ENCODE measurements at regions not wholly inside any gene's neighbourhood (a gene's known extent, or its start where the extent isn't known, plus 50 kb on each side); places are given as distances from the start of the nearest gene placed in this dataset.

DNA sequence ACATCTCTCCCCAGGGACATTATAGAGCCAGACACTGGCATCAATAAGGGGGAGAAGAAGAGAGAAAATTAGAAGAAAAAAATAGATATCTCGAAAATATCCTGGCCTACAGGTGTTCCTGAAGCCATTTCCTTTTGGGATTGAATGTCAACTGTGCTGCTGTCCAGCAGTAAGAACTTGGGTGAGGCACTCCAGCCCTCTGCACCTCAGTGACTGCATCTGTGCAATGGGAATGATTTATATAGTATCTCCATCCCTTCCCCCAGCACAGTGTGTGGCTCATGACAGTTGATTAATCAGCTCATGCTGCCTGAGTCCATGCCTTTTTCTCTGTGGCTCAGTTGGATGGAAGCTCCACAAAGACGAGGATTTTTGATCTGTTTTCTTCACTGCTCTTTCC is 74.1 kb upstream of the TINAGL1 start:
- Histone ChIP-seq H3K9me3 (ENCODE audit: control insufficient read depth, insufficient read depth, low read depth, low read length) (no peaks in the 10 kb centered on the region), H3K27ac (ENCODE audit: low read depth, low read length) (no peak overlapping the region), H3K9ac (ENCODE audit: low read length) (no peak overlapping the region), H3K4me1 (ENCODE audit: control insufficient read depth, insufficient read depth, low read length) (peaks cover 23% of the 10 kb centered on the region), H3K27me3 (ENCODE audit: control insufficient read depth, insufficient read depth, low read length) (no peaks in the 10 kb centered on the region), H3K36me3 (ENCODE audit: control insufficient read depth, insufficient read depth, low read length) (no peaks in the 10 kb centered on the region), H3K4me3 (ENCODE audit: low read depth, low read length) (no peak overlapping the region)

DNA sequence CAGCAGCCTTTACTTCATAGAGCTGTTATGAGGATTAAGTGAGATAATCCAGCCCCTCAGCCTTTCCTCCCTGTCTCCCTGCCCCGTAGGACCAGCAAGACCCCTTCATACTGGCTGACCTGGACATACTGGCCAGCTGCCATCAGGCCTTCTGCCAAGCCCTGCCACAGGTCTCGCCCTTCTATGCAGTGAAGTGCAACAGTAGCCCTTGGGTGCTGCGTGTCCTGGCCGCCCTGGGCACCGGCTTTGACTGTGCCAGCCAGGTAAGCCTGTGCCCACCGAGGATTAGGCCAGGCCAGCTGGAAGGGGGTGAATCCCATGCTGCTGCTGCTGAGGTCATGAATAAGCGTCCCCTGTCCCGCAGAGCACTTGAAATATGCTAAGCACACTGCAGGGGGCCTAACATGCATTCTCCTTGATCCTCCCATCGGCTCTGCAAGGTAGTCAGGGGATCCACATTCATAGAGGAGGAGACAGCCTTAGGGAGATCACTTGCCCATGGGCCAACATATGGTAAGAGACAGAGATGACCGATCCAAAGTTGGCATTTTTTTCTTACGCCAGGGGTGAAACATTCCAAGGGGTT is 73.3 kb upstream of the TINAGL1 start:
- H3K27ac ChIP-seq (ENCODE audit: low read depth, low read length): no peak overlapping the region
- no peaks in the 10 kb centered on the region for H3K9me3 ChIP-seq (ENCODE audit: control insufficient read depth, insufficient read depth, low read depth, low read length)
- H3K36me3 ChIP-seq (ENCODE audit: control insufficient read depth, insufficient read depth, low read length): no peaks in the 10 kb centered on the region
- peak overlapping the region; percentile 29 for H3K4me3 ChIP-seq (ENCODE audit: low read depth, low read length)
- peaks cover 27% of the 10 kb centered on the region for H3K4me1 ChIP-seq (ENCODE audit: control insufficient read depth, insufficient read depth, low read length)
- peak overlapping the region; percentile 47 for H3K9ac ChIP-seq (ENCODE audit: low read length)
- H3K27me3 ChIP-seq (ENCODE audit: control insufficient read depth, insufficient read depth, low read length): no peaks in the 10 kb centered on the region

DNA sequence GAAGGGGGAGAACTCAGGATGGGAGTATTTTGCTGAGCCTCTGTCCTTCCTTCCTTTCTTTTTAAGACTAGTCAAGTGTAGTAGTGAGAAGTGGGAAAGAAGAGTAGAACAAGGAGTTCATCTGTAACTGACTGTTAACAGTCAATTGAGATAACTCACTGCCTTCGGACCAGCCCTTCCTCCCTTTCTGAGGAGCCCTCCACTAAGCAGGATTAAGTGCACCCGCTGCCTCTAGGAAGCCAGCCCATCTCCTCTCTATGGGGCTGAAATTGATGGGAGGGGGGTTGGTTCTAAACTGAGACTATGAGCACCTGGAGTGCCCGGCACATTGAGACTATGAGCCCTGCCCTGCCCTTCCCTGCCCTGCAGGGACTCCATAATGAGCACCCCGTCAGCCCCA is 72.7 kb upstream of the TINAGL1 start:
- H3K27me3 ChIP-seq (ENCODE audit: control insufficient read depth, insufficient read depth, low read length): no peaks in the 10 kb centered on the region
- no peaks in the 10 kb centered on the region for H3K36me3 ChIP-seq (ENCODE audit: control insufficient read depth, insufficient read depth, low read length)
- no peaks in the 10 kb centered on the region for H3K9me3 ChIP-seq (ENCODE audit: control insufficient read depth, insufficient read depth, low read depth, low read length)
- peaks cover 29% of the 10 kb centered on the region for H3K4me1 ChIP-seq (ENCODE audit: control insufficient read depth, insufficient read depth, low read length)
- peak overlapping the region; percentile 0 for H3K9ac ChIP-seq (ENCODE audit: low read length)
- peak overlapping the region; percentile 29 for H3K4me3 ChIP-seq (ENCODE audit: low read depth, low read length)
- H3K27ac ChIP-seq (ENCODE audit: low read depth, low read length): no peak overlapping the region

- Histone ChIP-seq H3K27me3 (ENCODE audit: control insufficient read depth, insufficient read depth, low read length) (no peaks in the 10 kb centered on the region), H3K9ac (ENCODE audit: low read length) (no peak overlapping the region), H3K4me1 (ENCODE audit: control insufficient read depth, insufficient read depth, low read length) (peaks cover 29% of the 10 kb centered on the region)
Measured at GRCh38 chr1:31504001-31504400, 72.3 kb upstream of the TINAGL1 start.

DNA sequence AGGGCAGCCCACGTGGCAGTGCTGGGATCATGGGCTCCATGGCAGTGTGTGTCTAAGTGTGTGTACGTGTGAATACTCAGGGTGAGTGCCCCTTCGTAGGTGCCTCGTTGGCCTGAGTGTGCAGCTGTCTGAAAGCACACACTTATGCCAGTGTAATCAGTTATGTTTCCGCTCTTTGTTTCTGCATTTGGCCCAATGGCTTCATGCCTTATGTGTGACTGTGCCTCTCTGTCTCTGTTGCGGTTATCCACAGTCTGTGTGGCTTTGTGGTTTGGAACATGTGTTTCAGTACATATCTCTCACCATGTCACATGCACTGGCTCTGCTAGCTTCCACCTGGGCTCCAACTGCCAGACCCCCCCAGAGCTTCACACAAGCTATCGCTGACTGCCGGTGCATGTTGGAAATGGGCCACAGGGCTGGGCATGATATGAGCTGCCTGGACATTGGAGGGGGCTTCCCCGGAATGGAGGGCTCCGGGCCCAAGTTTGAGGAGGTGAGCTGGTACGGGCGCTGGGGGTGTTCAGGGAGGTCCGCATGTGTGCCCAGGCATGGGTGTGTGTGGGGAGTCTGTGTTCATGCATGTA is 70.3 kb upstream of the TINAGL1 start:
- Histone ChIP-seq H3K9ac (ENCODE audit: low read length) (no peak overlapping the region), H3K36me3 (ENCODE audit: control insufficient read depth, insufficient read depth, low read length) (no peaks in the 10 kb centered on the region), H3K27me3 (ENCODE audit: control insufficient read depth, insufficient read depth, low read length) (no peaks in the 10 kb centered on the region), H3K4me1 (ENCODE audit: control insufficient read depth, insufficient read depth, low read length) (peaks cover 32% of the 10 kb centered on the region), H3K9me3 (ENCODE audit: control insufficient read depth, insufficient read depth, low read depth, low read length) (no peaks in the 10 kb centered on the region), H3K4me3 (ENCODE audit: low read depth, low read length) (no peak overlapping the region), H3K27ac (ENCODE audit: low read depth, low read length) (no peak overlapping the region)

More at GRCh38 chr1:31504001-31504400, 72.3 kb upstream of the TINAGL1 start:
- Histone ChIP-seq H3K36me3 (ENCODE audit: control insufficient read depth, insufficient read depth, low read length) (no peaks in the 10 kb centered on the region), H3K9me3 (ENCODE audit: control insufficient read depth, insufficient read depth, low read depth, low read length) (no peaks in the 10 kb centered on the region), H3K27ac (ENCODE audit: low read depth, low read length) (no peak overlapping the region), H3K4me3 (ENCODE audit: low read depth, low read length) (no peak overlapping the region)

DNA sequence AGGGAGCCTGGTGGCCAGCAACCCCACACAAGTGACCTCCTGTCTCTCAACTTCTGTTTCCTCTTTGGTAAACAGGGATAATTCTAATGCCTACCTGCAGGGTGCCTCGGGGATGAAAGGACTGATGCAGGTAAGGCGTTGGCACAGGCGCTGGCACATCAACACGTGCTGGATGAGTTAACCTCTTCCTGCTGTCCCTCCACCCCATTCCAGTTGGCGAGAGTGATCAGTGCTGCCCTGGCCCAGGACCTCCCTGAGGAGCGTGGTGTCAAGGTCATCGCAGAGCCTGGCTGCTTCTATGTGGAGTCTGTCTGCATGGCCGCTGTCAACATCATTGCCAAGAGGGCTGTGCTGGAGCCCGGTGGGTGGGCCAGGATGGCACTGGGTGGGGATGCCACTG is 69.1 kb upstream of the TINAGL1 start:
- Histone ChIP-seq H3K36me3 (ENCODE audit: control insufficient read depth, insufficient read depth, low read length) (no peaks in the 10 kb centered on the region), H3K27me3 (ENCODE audit: control insufficient read depth, insufficient read depth, low read length) (no peaks in the 10 kb centered on the region), H3K27ac (ENCODE audit: low read depth, low read length) (no peak overlapping the region), H3K4me3 (ENCODE audit: low read depth, low read length) (no peak overlapping the region), H3K9me3 (ENCODE audit: control insufficient read depth, insufficient read depth, low read depth, low read length) (no peaks in the 10 kb centered on the region), H3K9ac (ENCODE audit: low read length) (no peak overlapping the region), H3K4me1 (ENCODE audit: control insufficient read depth, insufficient read depth, low read length) (peaks cover 37% of the 10 kb centered on the region)

DNA sequence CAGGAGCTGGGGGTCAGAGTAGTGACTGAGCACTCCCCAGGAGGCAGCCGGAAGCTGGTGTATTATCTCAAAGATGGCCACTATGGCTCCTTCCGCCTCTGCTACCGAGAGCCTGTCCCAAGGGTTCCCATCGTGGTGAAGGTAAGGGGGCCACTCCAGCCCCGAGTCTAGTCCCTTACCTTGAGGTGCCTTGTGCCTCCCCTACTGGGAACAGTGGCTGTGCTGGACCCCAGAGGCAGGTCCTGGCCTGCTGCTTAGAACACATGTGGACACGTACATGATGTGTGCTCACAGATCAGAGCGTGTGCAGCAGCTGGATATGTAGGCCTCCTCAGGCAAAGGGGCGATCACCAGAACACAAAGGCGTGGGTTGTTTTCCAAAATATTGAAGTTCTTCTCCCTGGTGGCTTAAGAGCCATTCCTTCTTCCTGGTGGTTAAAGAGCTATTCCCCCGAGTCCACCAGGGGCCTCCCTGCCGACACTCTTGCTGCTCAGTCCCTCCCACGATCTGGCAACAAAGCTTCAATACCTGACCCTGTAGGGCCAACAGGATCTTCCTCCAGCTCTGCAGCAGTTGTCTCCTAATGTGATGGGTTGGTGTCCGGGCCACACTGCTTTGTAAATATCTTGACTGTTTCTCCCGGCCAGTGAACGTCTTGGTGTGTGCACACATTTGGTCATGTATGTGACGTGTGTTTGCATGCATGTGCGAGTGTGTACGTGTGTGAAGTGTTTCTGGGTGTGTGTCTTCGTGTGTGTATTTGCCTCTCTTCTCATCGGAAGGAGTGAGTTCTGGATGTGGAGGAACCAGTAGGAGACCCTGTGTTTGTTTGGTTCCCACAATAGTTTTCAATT is 68.4 kb upstream of the TINAGL1 start:
- Histone ChIP-seq H3K27ac (ENCODE audit: low read depth, low read length) (no peak overlapping the region), H3K36me3 (ENCODE audit: control insufficient read depth, insufficient read depth, low read length) (no peaks in the 10 kb centered on the region), H3K9me3 (ENCODE audit: control insufficient read depth, insufficient read depth, low read depth, low read length) (no peaks in the 10 kb centered on the region), H3K27me3 (ENCODE audit: control insufficient read depth, insufficient read depth, low read length) (no peaks in the 10 kb centered on the region), H3K4me3 (ENCODE audit: low read depth, low read length) (no peak overlapping the region), H3K4me1 (ENCODE audit: control insufficient read depth, insufficient read depth, low read length) (peaks cover 33% of the 10 kb centered on the region), H3K9ac (ENCODE audit: low read length) (no peak overlapping the region)

GRCh38 chr1:31509124-31510072 is 66.9 kb upstream of the TINAGL1 start:
- Histone ChIP-seq H3K9me3 (ENCODE audit: control insufficient read depth, insufficient read depth, low read depth, low read length) (no peaks in the 10 kb centered on the region; the same call in 1 of the 2 replicates), H3K9ac (ENCODE audit: low read length) (no peak overlapping the region), H3K4me1 (ENCODE audit: control insufficient read depth, insufficient read depth, low read length) (peaks cover 20% of the 10 kb centered on the region), H3K36me3 (ENCODE audit: control insufficient read depth, insufficient read depth, low read length) (no peaks in the 10 kb centered on the region), H3K27me3 (ENCODE audit: control insufficient read depth, insufficient read depth, low read length) (no peaks in the 10 kb centered on the region), H3K4me3 (ENCODE audit: low read depth, low read length) (no peak overlapping the region), H3K27ac (ENCODE audit: low read depth, low read length) (no peak overlapping the region)

DNA sequence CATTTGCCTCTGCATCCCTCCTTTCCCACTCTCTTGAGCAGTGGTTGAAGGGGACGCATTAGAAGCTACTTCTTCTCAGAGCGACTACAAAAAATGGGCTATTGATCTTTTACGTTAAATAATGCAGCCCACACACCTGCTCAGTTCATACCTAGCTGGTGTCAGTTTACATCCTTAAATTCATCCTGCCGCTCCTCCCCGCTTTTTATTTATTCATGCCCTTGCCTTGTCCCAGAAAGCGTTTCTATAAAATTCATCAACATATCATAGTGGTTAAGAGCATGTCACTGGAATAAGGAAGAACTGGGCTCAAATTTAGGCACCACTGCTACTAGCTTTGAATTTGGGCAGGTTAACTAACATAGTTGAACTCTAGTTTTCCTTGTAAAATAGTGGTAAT is 66.0 kb upstream of the TINAGL1 start:
- Histone ChIP-seq H3K27me3 (ENCODE audit: control insufficient read depth, insufficient read depth, low read length) (no peaks in the 10 kb centered on the region), H3K36me3 (ENCODE audit: control insufficient read depth, insufficient read depth, low read length) (no peaks in the 10 kb centered on the region), H3K9me3 (ENCODE audit: control insufficient read depth, insufficient read depth, low read depth, low read length) (no peaks in the 10 kb centered on the region; the same call in 1 of the 2 replicates), H3K4me3 (ENCODE audit: low read depth, low read length) (no peak overlapping the region), H3K4me1 (ENCODE audit: control insufficient read depth, insufficient read depth, low read length) (peaks cover 20% of the 10 kb centered on the region), H3K9ac (ENCODE audit: low read length) (no peak overlapping the region), H3K27ac (ENCODE audit: low read depth, low read length) (no peak overlapping the region)

DNA sequence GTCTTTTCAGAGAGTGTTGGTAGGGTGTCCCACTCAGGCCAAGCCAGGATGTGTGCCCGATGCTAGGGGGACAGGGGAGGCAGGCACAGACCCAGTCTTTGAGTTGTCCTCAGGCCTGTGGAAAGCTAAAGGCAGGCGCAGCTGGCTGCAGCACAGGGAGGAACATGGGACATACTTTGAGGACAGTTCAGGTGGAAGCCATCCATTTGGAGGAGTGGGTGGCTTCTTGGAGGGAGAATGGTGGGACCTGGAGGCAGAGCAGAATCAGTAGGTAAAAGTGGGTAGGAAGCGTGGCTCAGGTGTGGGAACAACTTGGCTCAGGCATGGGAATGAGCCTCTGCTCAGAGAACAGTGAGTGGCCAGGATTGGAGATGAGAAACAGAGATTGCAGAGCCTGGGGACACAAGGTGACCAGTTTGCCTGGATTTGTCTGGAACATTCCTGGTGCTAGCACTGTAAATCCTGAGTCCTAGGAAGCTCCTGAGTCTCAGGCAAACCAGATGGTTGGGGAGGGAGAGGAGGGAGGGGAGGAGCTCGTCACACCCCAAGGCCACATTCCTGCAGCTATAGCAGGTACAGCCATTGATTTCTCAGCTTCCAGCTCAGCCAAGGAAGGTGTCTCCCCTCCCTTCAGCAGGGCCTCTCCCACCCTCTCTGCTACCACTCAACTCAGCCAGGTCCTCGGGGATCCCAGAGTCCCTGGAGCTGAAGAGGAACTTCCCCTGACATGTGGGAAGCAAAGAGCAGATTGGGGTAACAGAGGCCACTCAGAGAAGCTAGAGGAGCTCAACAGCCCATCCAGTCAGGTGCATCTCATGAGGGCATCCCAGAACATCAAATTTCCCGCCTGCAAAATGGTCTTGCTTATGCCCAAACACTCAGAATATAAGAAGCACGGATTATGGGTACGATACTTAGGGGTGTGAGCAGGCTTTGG is 65.2 kb upstream of the TINAGL1 start:
- H3K36me3 ChIP-seq (ENCODE audit: control insufficient read depth, insufficient read depth, low read length): no peaks in the 10 kb centered on the region
- no peaks in the 10 kb centered on the region for H3K27me3 ChIP-seq (ENCODE audit: control insufficient read depth, insufficient read depth, low read length)
- H3K4me3 ChIP-seq (ENCODE audit: low read depth, low read length): no peak overlapping the region
- H3K9me3 ChIP-seq (ENCODE audit: control insufficient read depth, insufficient read depth, low read depth, low read length): no peaks in the 10 kb centered on the region; the same call in 1 of the 2 replicates
- no peak overlapping the region for H3K9ac ChIP-seq (ENCODE audit: low read length)
- H3K27ac ChIP-seq (ENCODE audit: low read depth, low read length): no peak overlapping the region
- peaks cover 20% of the 10 kb centered on the region for H3K4me1 ChIP-seq (ENCODE audit: control insufficient read depth, insufficient read depth, low read length)

Measured in HUES6 (cell line).